HL-60 (cell line): ENCODE measurements at regions not wholly inside any gene's neighbourhood (a gene's known extent, or its start where the extent isn't known, plus 50 kb on each side); places are given as distances from the start of the nearest gene placed in this dataset.
"Not testable (repeated sequence)": the region's sequence is repeated elsewhere in the genome, so short reads cannot be mapped to it uniquely, and the experiment has no call there.

Experiments
- DNase-seq, 2 experiments: peaks; one replicate each; pipeline ENCODE4 v3.0.0-alpha.2; 2010 to 2020; ENCODE audit warnings: low read depth in 1 of 2, low spot score in 1 of 2
- H3K27ac ChIP-seq: fragments of 250-450 bp; sonication (Bioruptor Pico); replicated peaks from 2 replicates; pipeline ENCODE4 v1.5.1; 2020; ENCODE audit warnings: mild to moderate bottlenecking, moderate library complexity
- H3K27me3 ChIP-seq: fragments of 250-450 bp; sonication (Bioruptor Pico); 2 replicates; pipeline ENCODE4 v1.5.1; 2021; ENCODE audit warnings: mild to moderate bottlenecking, moderate library complexity; ENCODE audit not compliant: insufficient read depth, poor library complexity, severe bottlenecking
- H3K4me3 ChIP-seq: replicated peaks from 2 replicates; pipeline ENCODE4 v1.5.1; 2011; ENCODE audit warnings: mild to moderate bottlenecking, control low read depth, low read length; ENCODE audit not compliant: insufficient read depth
- GABPA ChIP-seq: IDR thresholded peaks from 2 replicates; pipeline ENCODE4 v1.6.1; 2012; ENCODE audit warnings: low read depth
- POLR2AphosphoS5 ChIP-seq: IDR thresholded peaks from 2 replicates; pipeline ENCODE4 v1.6.1; 2012; ENCODE audit warnings: low read depth
- SPI1 ChIP-seq: IDR thresholded peaks from 2 replicates; pipeline ENCODE4 v1.6.1; 2012; ENCODE audit warnings: low read depth, mild to moderate bottlenecking, borderline replicate concordance
- TF ChIP-seq, protein P1 (sequence below): IDR thresholded peaks from 2 replicates; pipeline ENCODE4 v1.6.1; 2012; ENCODE audit warnings: low read depth; ENCODE audit not compliant: insufficient replicate concordance
- TF ChIP-seq, protein P2 (sequence below): IDR thresholded peaks from one replicate; pipeline ENCODE4 v1.5.1; 2011; ENCODE audit warnings: low read length, control low read depth, inconsistent platforms; ENCODE audit not compliant: insufficient read depth

DNA sequence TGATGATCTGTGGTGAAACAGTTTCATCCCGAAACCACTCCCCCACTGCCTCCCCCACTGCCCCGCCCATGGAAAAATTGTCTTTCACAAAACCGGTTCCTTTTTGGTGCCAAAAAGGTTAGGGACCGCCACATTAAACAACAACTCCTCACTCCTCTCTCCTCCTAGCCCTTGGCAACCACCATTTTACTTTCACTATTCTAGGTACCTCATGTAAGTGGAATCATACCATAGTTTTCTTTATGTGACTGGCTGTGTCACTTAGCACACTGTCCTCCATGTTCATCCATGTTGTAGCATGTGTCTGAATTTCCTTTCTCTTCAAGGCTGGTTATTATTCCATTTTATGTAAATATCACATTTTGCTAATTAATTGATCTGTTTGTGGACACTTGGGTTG is 99.3 kb downstream of the UTRN start:
- no peak for TF ChIP-seq POLR2AphosphoS5
- TF ChIP-seq, protein P1, sequence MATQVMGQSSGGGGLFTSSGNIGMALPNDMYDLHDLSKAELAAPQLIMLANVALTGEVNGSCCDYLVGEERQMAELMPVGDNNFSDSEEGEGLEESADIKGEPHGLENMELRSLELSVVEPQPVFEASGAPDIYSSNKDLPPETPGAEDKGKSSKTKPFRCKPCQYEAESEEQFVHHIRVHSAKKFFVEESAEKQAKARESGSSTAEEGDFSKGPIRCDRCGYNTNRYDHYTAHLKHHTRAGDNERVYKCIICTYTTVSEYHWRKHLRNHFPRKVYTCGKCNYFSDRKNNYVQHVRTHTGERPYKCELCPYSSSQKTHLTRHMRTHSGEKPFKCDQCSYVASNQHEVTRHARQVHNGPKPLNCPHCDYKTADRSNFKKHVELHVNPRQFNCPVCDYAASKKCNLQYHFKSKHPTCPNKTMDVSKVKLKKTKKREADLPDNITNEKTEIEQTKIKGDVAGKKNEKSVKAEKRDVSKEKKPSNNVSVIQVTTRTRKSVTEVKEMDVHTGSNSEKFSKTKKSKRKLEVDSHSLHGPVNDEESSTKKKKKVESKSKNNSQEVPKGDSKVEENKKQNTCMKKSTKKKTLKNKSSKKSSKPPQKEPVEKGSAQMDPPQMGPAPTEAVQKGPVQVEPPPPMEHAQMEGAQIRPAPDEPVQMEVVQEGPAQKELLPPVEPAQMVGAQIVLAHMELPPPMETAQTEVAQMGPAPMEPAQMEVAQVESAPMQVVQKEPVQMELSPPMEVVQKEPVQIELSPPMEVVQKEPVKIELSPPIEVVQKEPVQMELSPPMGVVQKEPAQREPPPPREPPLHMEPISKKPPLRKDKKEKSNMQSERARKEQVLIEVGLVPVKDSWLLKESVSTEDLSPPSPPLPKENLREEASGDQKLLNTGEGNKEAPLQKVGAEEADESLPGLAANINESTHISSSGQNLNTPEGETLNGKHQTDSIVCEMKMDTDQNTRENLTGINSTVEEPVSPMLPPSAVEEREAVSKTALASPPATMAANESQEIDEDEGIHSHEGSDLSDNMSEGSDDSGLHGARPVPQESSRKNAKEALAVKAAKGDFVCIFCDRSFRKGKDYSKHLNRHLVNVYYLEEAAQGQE: no peak
- TF ChIP-seq SPI1: no peak
- TF ChIP-seq, protein P2, sequence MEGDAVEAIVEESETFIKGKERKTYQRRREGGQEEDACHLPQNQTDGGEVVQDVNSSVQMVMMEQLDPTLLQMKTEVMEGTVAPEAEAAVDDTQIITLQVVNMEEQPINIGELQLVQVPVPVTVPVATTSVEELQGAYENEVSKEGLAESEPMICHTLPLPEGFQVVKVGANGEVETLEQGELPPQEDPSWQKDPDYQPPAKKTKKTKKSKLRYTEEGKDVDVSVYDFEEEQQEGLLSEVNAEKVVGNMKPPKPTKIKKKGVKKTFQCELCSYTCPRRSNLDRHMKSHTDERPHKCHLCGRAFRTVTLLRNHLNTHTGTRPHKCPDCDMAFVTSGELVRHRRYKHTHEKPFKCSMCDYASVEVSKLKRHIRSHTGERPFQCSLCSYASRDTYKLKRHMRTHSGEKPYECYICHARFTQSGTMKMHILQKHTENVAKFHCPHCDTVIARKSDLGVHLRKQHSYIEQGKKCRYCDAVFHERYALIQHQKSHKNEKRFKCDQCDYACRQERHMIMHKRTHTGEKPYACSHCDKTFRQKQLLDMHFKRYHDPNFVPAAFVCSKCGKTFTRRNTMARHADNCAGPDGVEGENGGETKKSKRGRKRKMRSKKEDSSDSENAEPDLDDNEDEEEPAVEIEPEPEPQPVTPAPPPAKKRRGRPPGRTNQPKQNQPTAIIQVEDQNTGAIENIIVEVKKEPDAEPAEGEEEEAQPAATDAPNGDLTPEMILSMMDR: no peak
- TF ChIP-seq GABPA: no peak
- no peak for DNase-seq
- Histone ChIP-seq H3K27me3 (no peaks in the 10 kb centered on the region), H3K4me3 (no peak overlapping the region), H3K27ac (no peak overlapping the region)

DNA sequence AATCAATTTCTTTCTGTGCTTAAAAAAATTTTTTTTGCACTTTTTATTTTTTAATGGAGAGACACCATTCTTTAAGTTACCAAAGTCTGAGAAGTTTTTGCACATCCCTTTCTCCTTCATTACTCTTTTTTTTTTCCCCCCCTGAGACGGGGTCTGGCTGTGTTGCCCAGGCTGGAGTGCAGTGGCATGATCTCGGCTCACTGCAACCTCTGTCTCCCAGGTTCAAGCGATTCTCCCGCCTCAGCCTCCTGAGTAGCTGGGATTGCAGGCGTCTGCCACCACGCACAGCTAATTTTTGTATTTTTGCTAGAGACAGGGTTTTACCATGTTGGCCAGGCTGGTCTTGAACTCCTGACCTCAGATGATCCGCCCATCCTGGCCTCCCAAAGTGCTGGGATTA is 104.3 kb downstream of the UTRN start:
- not testable (repeated sequence) for H3K27ac ChIP-seq, H3K27me3 ChIP-seq, H3K4me3 ChIP-seq, DNase-seq

DNA sequence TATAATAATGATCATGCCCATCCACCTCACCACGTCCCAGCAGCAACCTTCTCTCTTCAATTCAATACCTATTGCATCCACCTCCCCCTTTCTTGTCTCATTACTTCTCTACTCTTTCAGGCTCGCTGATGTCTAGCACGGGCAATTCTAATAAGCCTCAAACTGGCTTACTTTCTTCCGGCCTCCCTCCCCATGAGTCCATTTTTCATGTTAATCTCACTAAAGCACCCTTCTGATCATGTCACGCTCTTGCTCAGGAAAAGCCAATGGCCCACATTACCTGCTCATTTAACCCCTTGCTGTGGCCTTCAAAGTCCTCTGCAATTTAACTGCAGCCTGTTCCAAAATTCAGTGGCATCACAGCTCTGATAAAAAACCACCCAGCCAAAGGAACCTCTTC is 105.1 kb downstream of the UTRN start:
- DNase-seq: no peak

DNA sequence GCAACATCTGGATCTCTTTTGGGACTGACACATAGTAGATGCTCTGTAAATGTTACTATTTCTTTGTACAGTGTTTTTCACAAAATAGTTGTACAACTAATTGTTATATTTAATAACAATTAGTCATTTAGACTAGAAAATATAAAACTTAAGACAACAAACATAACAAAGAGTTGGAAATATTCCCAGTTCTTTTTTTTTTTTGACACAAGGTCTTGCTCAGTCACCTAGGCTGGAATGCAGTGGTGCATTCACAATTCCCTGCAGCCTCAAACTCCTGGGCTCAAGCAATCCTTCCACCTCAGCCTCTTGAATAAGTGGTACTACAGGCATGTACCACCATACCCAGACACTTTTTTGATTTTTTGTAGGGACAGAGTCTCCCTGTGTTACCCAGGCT is 105.8 kb downstream of the UTRN start:
- Histone ChIP-seq H3K4me3 (no peak overlapping the region), H3K27me3 (no peaks in the 10 kb centered on the region), H3K27ac (no peak overlapping the region)
- no peak for DNase-seq
- TF ChIP-seq, protein P2: no peak
- TF ChIP-seq GABPA (no peak), SPI1 (no peak), POLR2AphosphoS5 (no peak)
- TF ChIP-seq, protein P1: no peak

More for the DNA sequence above, 105.1 kb downstream of the UTRN start:
- Histone ChIP-seq H3K27me3 (no peaks in the 10 kb centered on the region), H3K4me3 (no peak overlapping the region), H3K27ac (no peak overlapping the region)
- TF ChIP-seq POLR2AphosphoS5 (no peak), SPI1 (no peak), GABPA (no peak)
- TF ChIP-seq, protein P2: no peak
- TF ChIP-seq, protein P1: no peak
